Endothelial cell of umbilical vein (primary cell): ENCODE measurements at regions not wholly inside any gene's neighbourhood (a gene's known extent, or its start where the extent isn't known, plus 50 kb on each side); places are given as distances from the start of the nearest gene placed in this dataset.

Experiments
- BruUV-seq: library from RNA; stranded (reverse); fragments of 400-500 nt; replicated peaks from 2 replicates; lab custom pipeline; 2021; lab: Mats Ljungman, UMichigan
- CTCF ChIA-PET: fragments of 300-600, 350-600 bp; sonication (Branson Sonifier 250); formaldehyde crosslinking; loops from one replicate; lab custom pipeline; 2021; ENCODE audit warnings: antibody characterized with exemption, inconsistent platforms; lab: Charles Lee
- POLR2A ChIA-PET: fragments of 300-600, 350-600 bp; sonication (Branson Sonifier 250); formaldehyde crosslinking; loops from one replicate; lab custom pipeline; 2021; ENCODE audit warnings: antibody characterized with exemption, inconsistent platforms; lab: Charles Lee
- DNase-seq: peaks from one replicate; pipeline ENCODE4 v3.0.0-alpha.2; 2011; ENCODE audit warnings: low read depth, low spot score
- FAIRE-seq: peaks from 2 replicates; lab custom pipeline; 2011; peaks lifted over from hg19 to GRCh38; lab: Jason Lieb, UNC
- H2AFZ ChIP-seq: 2 replicates; pipeline ENCODE4 v1.6.0; 2012; ENCODE audit warnings: low read depth, low read length, control low read depth, inconsistent platforms
- H3K27ac ChIP-seq: 2 replicates; pipeline ENCODE4 v1.5.1; 2011; ENCODE audit warnings: low read depth, mild to moderate bottlenecking, control low read depth, low read length, moderate library complexity; ENCODE audit not compliant: insufficient read depth
- H3K27me3 ChIP-seq, 2 experiments: 2 replicates each; pipeline versions ENCODE4 v1.6.0 to v1.6.1; 2011; ENCODE audit warnings: low read length in 2 of 2, mixed read lengths in 1 of 2; ENCODE audit not compliant: control insufficient read depth in 2 of 2, insufficient read depth in 2 of 2
- H3K36me3 ChIP-seq, 2 experiments: 2 replicates in 1 of 2; 3 replicates in 1 of 2; pipeline ENCODE4 v1.5.1; 2011; ENCODE audit warnings: low read length in 2 of 2, mild to moderate bottlenecking in 1 of 2, moderate library complexity in 1 of 2; ENCODE audit not compliant: control insufficient read depth in 2 of 2, insufficient read depth in 2 of 2; ENCODE audit errors: extremely low read depth in 1 of 2
- H3K4me1 ChIP-seq: 3 replicates; pipeline ENCODE4 v1.5.1; 2011; ENCODE audit warnings: mild to moderate bottlenecking, low read length; ENCODE audit not compliant: control insufficient read depth, insufficient read depth; ENCODE audit errors: extremely low read depth
- H3K4me2 ChIP-seq: 2 replicates; pipeline ENCODE4 v1.6.1; 2011; ENCODE audit warnings: low read length, control low read depth, mixed read lengths; ENCODE audit not compliant: insufficient read depth
- H3K4me3 ChIP-seq, 3 experiments: fragments of 200-600 bp in 1 of 3; sonication (generic), shearing (Covaris generic) in 1 of 3; replicated peaks in 1 of 3; 2 replicates each; pipeline ENCODE4 v1.5.1; 2011 to 2016; ENCODE audit warnings: control low read depth in 3 of 3, low read length in 3 of 3, mild to moderate bottlenecking in 2 of 3, inconsistent platforms in 1 of 3, low read depth in 1 of 3, moderate library complexity in 1 of 3; ENCODE audit not compliant: insufficient read depth in 1 of 3
- H3K79me2 ChIP-seq: 2 replicates; pipeline ENCODE4 v1.6.0; 2012; ENCODE audit warnings: low read length, inconsistent platforms; ENCODE audit not compliant: control insufficient read depth, insufficient read depth
- H3K9ac ChIP-seq: replicated peaks from 2 replicates; pipeline ENCODE3; 2011; ENCODE audit warnings: low read length, control low read depth; ENCODE audit not compliant: insufficient read depth; ENCODE audit errors: extremely low read depth
- H3K9me1 ChIP-seq: replicated peaks from 3 replicates; pipeline ENCODE4 v1.6.0; 2011; ENCODE audit warnings: mild to moderate bottlenecking, low read length; ENCODE audit not compliant: control insufficient read depth, insufficient read depth; ENCODE audit errors: extremely low read depth
- H3K9me3 ChIP-seq: replicated peaks from 2 replicates; pipeline ENCODE4 v1.5.1; 2012; ENCODE audit warnings: low read length, inconsistent platforms; ENCODE audit not compliant: control insufficient read depth, insufficient read depth
- H4K20me1 ChIP-seq: replicated peaks from 2 replicates; pipeline ENCODE3; 2011; ENCODE audit warnings: mild to moderate bottlenecking, low read length; ENCODE audit not compliant: control insufficient read depth, insufficient read depth; ENCODE audit errors: extremely low read depth
- EZH2 ChIP-seq: IDR thresholded peaks from 2 replicates; pipeline ENCODE4 v1.6.1; 2012; ENCODE audit warnings: borderline replicate concordance, low read depth, mild to moderate bottlenecking, moderate library complexity, low read length, inconsistent platforms; ENCODE audit not compliant: severe bottlenecking
- FOS ChIP-seq: IDR thresholded peaks from 2 replicates; pipeline ENCODE4 v1.6.1; 2011; ENCODE audit warnings: mild to moderate bottlenecking, low read length, moderate library complexity, borderline replicate concordance; ENCODE audit not compliant: insufficient read depth
- GATA2 ChIP-seq: IDR thresholded peaks from 2 replicates; pipeline ENCODE4 v1.7.0; 2011; ENCODE audit warnings: low read depth, mild to moderate bottlenecking, moderate library complexity, mixed read lengths, low read length; ENCODE audit not compliant: insufficient read length, insufficient read depth
- JUN ChIP-seq: IDR thresholded peaks from 2 replicates; pipeline ENCODE4 v1.6.1; 2011; ENCODE audit warnings: borderline replicate concordance, low read depth; ENCODE audit not compliant: insufficient read length, insufficient read depth
- MYC ChIP-seq: IDR thresholded peaks from one replicate; pipeline ENCODE4 v1.6.1; 2011; ENCODE audit warnings: mild to moderate bottlenecking, low read depth, low read length
- POLR2A ChIP-seq: IDR thresholded peaks from 2 replicates; pipeline ENCODE4 v1.6.1; 2012; ENCODE audit warnings: low read depth, mild to moderate bottlenecking, control low read depth, low read length
- POLR2AphosphoS5 ChIP-seq: IDR thresholded peaks from 2 replicates; pipeline ENCODE4 v1.6.1; 2012; ENCODE audit warnings: low read depth, mild to moderate bottlenecking, control low read depth, low read length, moderate library complexity; ENCODE audit not compliant: insufficient read depth
- dilution Hi-C: fragments of 300-500 bp; cut with MboI; formaldehyde crosslinking; loops from one replicate; pipeline ENCODE4 v1.15.0; 2019; ENCODE audit warnings: low sequenced_read_pairs; ENCODE audit not compliant: extremely low pct_ligation_motif_present
- intact Hi-C: fragments of 100-400 bp; cut with micrococcal nuclease; formaldehyde crosslinking; loops from one replicate; pipeline ENCODE4 v1.10.0; 2022
- TF ChIP-seq, protein P1 (sequence below): IDR thresholded peaks from 2 replicates; pipeline ENCODE4 v1.6.1; 2011; ENCODE audit not compliant: insufficient read depth, insufficient read length
- TF ChIP-seq, protein P2 (sequence below), 2 donors: IDR thresholded peaks; 1 replicate in 1 of 2; 2 replicates in 1 of 2; pipeline ENCODE4 v1.5.1; 2011; ENCODE audit warnings: low read length in 2 of 2, mild to moderate bottlenecking in 2 of 2, moderate library complexity in 2 of 2, control low read depth in 1 of 2, inconsistent platforms in 1 of 2, low read depth in 1 of 2; ENCODE audit not compliant: insufficient read depth in 1 of 2; ENCODE audit errors: extremely low read depth in 1 of 2

DNA sequence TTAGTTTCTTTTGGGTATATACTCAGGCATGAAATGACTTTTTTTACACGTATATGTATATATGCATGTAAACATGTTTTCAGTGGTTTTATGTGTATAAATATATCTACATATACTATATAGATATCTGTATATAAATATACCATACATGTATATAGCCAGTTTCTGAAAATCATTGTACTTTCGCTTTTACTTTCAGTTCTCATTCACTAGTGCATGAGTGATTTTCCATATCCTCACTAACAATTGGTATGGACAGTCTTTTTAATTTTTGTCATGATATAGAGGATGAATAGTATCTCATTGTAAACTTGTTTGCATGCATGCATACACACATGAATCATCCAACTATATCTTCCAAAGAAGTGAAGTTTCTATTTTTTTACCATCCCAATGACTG, 877.1 kb upstream of the CDH8 start:
- H3K36me3 ChIP-seq: no peaks in the 10 kb centered on the region

More for the DNA sequence above, 877.1 kb upstream of the CDH8 start:
- BruUV-seq: no TSS peak
- Histone ChIP-seq H3K9ac (no peak overlapping the region), H3K4me1 (no peaks in the 10 kb centered on the region), H3K4me3 (no peak overlapping the region), H3K27me3 (no peaks in the 10 kb centered on the region), H3K79me2 (no peaks in the 10 kb centered on the region), H3K9me1 (no peaks in the 10 kb centered on the region), H3K9me3 (no peaks in the 10 kb centered on the region), H2AFZ (no peak overlapping the region), H3K4me2 (no peak overlapping the region), H4K20me1 (no peaks in the 10 kb centered on the region), H3K27ac (no peak overlapping the region)
- DNase-seq (no peak), FAIRE-seq (no peak)
- CTCF ChIA-PET: no interaction called here
- dilution Hi-C loops (no loop called here), intact Hi-C loops (no loop called here)
- no peak for TF ChIP-seq POLR2A
- TF ChIP-seq, protein P1, sequence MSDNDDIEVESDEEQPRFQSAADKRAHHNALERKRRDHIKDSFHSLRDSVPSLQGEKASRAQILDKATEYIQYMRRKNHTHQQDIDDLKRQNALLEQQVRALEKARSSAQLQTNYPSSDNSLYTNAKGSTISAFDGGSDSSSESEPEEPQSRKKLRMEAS: no peak
- no peak for TF ChIP-seq FOS
- no peak for TF ChIP-seq EZH2
- TF ChIP-seq MYC: no peak
- no peak for TF ChIP-seq POLR2AphosphoS5
- TF ChIP-seq JUN: no peak
- TF ChIP-seq, protein P2, sequence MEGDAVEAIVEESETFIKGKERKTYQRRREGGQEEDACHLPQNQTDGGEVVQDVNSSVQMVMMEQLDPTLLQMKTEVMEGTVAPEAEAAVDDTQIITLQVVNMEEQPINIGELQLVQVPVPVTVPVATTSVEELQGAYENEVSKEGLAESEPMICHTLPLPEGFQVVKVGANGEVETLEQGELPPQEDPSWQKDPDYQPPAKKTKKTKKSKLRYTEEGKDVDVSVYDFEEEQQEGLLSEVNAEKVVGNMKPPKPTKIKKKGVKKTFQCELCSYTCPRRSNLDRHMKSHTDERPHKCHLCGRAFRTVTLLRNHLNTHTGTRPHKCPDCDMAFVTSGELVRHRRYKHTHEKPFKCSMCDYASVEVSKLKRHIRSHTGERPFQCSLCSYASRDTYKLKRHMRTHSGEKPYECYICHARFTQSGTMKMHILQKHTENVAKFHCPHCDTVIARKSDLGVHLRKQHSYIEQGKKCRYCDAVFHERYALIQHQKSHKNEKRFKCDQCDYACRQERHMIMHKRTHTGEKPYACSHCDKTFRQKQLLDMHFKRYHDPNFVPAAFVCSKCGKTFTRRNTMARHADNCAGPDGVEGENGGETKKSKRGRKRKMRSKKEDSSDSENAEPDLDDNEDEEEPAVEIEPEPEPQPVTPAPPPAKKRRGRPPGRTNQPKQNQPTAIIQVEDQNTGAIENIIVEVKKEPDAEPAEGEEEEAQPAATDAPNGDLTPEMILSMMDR (IDR thresholded peaks at IDR 0.05; ENCODE audit: extremely low read depth in 1 of 2, insufficient read depth in 1 of 2, low read depth in 1 of 2, low read length in 2 of 2): no peak
- TF ChIP-seq GATA2: no peak
- POLR2A ChIA-PET: no interaction called here
